ENCODE measurements at regions not wholly inside any gene's neighbourhood (a gene's known extent, or its start where the extent isn't known, plus 50 kb on each side); places are given as distances from the start of the nearest gene placed in this dataset.

- POLR2A ChIA-PET (ENCODE audit: partially characterized antibody), result no interaction called here
Observed at GRCh38 chr7:52482076-52482475, 553.4 kb upstream of the POM121L12 start.

More at GRCh38 chr7:52482076-52482475, 553.4 kb upstream of the POM121L12 start:
- Histone ChIP-seq H2BK20ac (ENCODE audit: low read length) (no peak overlapping the region), H3K4ac (replicated peaks; ENCODE audit: insufficient read length, low read depth, low read length) (no peak overlapping the region), H3K56ac (replicated peaks; ENCODE audit: insufficient read length, low read depth, low read length) (no peak overlapping the region), H3K79me1 (ENCODE audit: low read depth, low read length) (no peaks in the 10 kb centered on the region), H3K79me2 (ENCODE audit: control insufficient read depth in 1 of 2, insufficient read depth in 2 of 2, low read length in 2 of 2) (no peaks in the 10 kb centered on the region), H2BK15ac (ENCODE audit: low read length) (no peak overlapping the region), H3K4me2 (ENCODE audit: insufficient read depth in 1 of 2, low read depth in 2 of 2, low read length in 2 of 2) (no peak overlapping the region), H2BK120ac (replicated peaks; ENCODE audit: low read depth, low read length) (no peak overlapping the region), H3K23me2 (ENCODE audit: low read depth, low read length) (no peaks in the 10 kb centered on the region), H3K4me1 (replicated peaks in 1 of 4; ENCODE audit: control insufficient read depth in 3 of 4, insufficient read depth in 4 of 4, low read length in 3 of 4) (peaks cover 0 to 8% (median 6%) of the 10 kb centered on the region in 4 experiments; a peak in 3 of 7 replicates), H2BK5ac (ENCODE audit: low read depth, low read length) (no peak overlapping the region), H4K8ac (ENCODE audit: extremely low read depth, insufficient read depth, low read length) (no peak overlapping the region), H2AFZ (ENCODE audit: low read length) (no peak overlapping the region), H2BK12ac (ENCODE audit: low read depth, low read length) (no peak overlapping the region), H4K20me1 (replicated peaks in 1 of 2; ENCODE audit: control insufficient read depth in 1 of 2, insufficient read depth in 2 of 2, low read length in 2 of 2) (no peaks in the 10 kb centered on the region), H3K14ac (ENCODE audit: insufficient read length) (no peak overlapping the region), H3K23ac (ENCODE audit: insufficient read length) (no peak overlapping the region), H3K9me3 (ENCODE audit: insufficient read depth in 2 of 2, low read depth in 1 of 2, low read length in 1 of 2) (no peaks in the 10 kb centered on the region), H3K27ac (ENCODE audit: low read depth, low read length) (no peak overlapping the region), H3K9ac (replicated peaks in 1 of 4; ENCODE audit: extremely low read depth in 1 of 4, low read depth in 3 of 4, low read length in 3 of 4) (no peak overlapping the region), H3K27me3 (replicated peaks in 1 of 4; ENCODE audit: control insufficient read depth in 3 of 4, extremely low read depth in 1 of 4, insufficient read depth in 3 of 4, low read length in 3 of 4) (peaks cover 0 to 1% (median 0%) of the 10 kb centered on the region in 4 experiments; a peak in 1 of 7 replicates), H4K5ac (ENCODE audit: insufficient read length, low read depth, low read length) (no peak overlapping the region), H2AK5ac (ENCODE audit: low read depth, low read length) (no peak overlapping the region), H4K91ac (replicated peaks; ENCODE audit: insufficient read length, low read length) (no peak overlapping the region), H3K4me3 (ENCODE audit: extremely low read depth in 1 of 4, insufficient read depth in 2 of 4, low read depth in 3 of 4, low read length in 4 of 4) (no peak overlapping the region), H3K36me3 (ENCODE audit: control insufficient read depth in 2 of 4, insufficient read depth in 4 of 4, low read length in 3 of 4) (no peaks in the 10 kb centered on the region; a peak in 1 of 8 replicates), H3K18ac (ENCODE audit: extremely low read depth, low read length) (no peak overlapping the region)
- FAIRE-seq (no peak), DNase-seq (ENCODE audit: low read depth in 1 of 2, low spot score in 2 of 2) (no peak)
- CTCF ChIA-PET (ENCODE audit: partially characterized antibody), result no interaction called here
- WGBS, 2 experiments (ENCODE audit: extremely low coverage in 1 of 2, insufficient coverage in 1 of 2, insufficient read length in 1 of 2, insufficient replicate concordance in 2 of 2, low coverage in 1 of 2, low lambda C conversion rate in 2 of 2, missing lambda C conversion rate in 1 of 2), result 100% methylated on average over 2 of the region's 2 CpGs; no CpG with 5 or more reads in 1 of the 2 experiments
- TF ChIP-seq E2F6 (IDR thresholded peaks at IDR 0.05), result no peak
- TF ChIP-seq KDM4A (IDR thresholded peaks at IDR 0.05; ENCODE audit: low read depth, low read length, severe bottlenecking), result no peak
- no peak for TF ChIP-seq FOSL1 (IDR thresholded peaks at IDR 0.05; ENCODE audit: insufficient read depth, low read depth, low read length)
- TF ChIP-seq MAX (IDR thresholded peaks at IDR 0.05), result no peak
- no peak for TF ChIP-seq TAF1 (IDR thresholded peaks at IDR 0.05; ENCODE audit: low read depth, low read length)

Measured in H1 (cell line).